ENCODE measurements at regions not wholly inside any gene's neighbourhood (a gene's known extent, or its start where the extent isn't known, plus 50 kb on each side); places are given as distances from the start of the nearest gene placed in this dataset.
A peak's percentile ranks its signal among the peaks of the same experiment; 100 is the strongest.
"Not testable (repeated sequence)": the region's sequence is repeated elsewhere in the genome, so short reads cannot be mapped to it uniquely, and the experiment has no call there.

DNA sequence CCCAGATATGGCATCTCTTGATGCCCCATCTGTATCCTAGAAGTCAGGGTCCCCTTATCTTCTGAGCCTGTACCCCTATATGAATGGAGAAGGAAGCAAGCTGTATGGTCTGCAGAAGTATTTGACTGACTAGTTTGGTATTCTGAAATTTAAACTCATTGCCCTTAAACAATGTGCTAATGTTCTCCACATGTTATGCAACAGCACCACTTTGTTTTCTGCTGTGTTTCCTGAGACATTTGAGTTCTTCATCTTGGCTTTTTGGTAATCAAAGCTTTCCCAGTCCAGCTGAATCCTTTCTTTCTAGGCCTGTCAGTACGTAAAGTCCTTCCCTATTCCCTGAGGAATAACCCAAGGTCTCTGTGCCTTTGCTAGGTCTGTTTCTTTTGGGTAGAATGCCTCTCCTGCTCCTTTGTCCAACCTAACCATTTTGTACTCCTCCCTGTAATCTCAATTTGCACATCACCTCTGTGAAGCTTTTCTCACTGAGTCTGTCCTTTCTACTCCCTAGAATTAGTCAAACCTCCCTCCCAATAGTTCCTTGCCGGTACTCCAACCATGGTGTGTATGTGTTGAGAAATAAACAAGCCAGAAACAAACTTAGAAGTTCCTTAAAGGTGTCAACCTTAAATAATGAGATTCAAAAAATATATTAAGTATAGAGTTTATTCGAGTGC, 72.1 kb upstream of the HSPB3 start:
- H3K4me3 ChIP-seq (ENCODE audit: low read depth in 1 of 3, low read length in 3 of 3) = no peak overlapping the region
- peaks cover 0 to 2% of the 10 kb centered on the region in 2 donors for H3K9me3 ChIP-seq (ENCODE audit: control insufficient read depth in 2 of 2, insufficient read depth in 1 of 2, low read depth in 1 of 2, low read length in 1 of 2)
- H3K36me3 ChIP-seq (ENCODE audit: control insufficient read depth in 3 of 3, insufficient read depth in 2 of 3, low read depth in 1 of 3, low read length in 3 of 3) = no peaks in the 10 kb centered on the region
- no peak for FAIRE-seq
- peak overlapping the region in 1 of 3 donors; percentile 69 for H3K27ac ChIP-seq (ENCODE audit: low read depth in 1 of 3, low read length in 2 of 3)
- H3K27me3 ChIP-seq (ENCODE audit: control insufficient read depth in 3 of 3, insufficient read depth in 3 of 3, low read length in 3 of 3) = no peaks in the 10 kb centered on the region
- WGBS, 3 donors = 36 to 53% (median 50%) methylated on average over 3 of the region's 3 CpGs
- H3K4me1 ChIP-seq (ENCODE audit: control insufficient read depth in 3 of 3, insufficient read depth in 2 of 3, low read depth in 1 of 3, low read length in 2 of 3) = peaks cover 2 to 39% (median 3%) of the 10 kb centered on the region in 3 donors
- DNase-seq = no peak

DNA sequence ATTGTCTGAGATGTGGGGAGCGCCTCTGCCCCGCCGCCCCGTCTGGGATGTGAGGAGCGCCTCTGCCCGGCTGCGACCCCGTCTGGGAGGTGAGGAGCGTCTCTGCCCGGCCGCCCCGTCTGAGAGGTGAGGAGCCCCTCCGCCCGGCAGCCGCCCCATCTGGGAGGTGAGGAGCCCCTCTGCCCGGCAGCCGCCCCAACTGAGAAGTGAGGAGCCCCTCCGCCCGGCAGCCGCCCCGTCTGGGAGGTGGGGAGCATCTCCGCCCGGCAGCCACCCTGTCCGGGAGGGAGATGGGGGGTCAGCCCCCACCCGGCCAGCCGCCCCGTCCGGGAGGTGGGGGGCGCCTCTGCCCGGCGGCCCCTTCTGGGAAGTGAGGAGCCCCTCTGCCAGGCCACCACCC, 70.9 kb upstream of the ARL15 start:
- H3K9me3 ChIP-seq (ENCODE audit: control insufficient read depth in 2 of 2, insufficient read depth in 1 of 2, low read depth in 1 of 2, low read length in 1 of 2); H3K4me3 ChIP-seq (ENCODE audit: low read depth in 1 of 3, low read length in 3 of 3); H3K27ac ChIP-seq (ENCODE audit: low read depth in 1 of 3, low read length in 2 of 3); FAIRE-seq; H3K36me3 ChIP-seq (ENCODE audit: control insufficient read depth in 3 of 3, insufficient read depth in 2 of 3, low read depth in 1 of 3, low read length in 3 of 3); DNase-seq; H3K27me3 ChIP-seq (ENCODE audit: control insufficient read depth in 3 of 3, insufficient read depth in 3 of 3, low read length in 3 of 3): not testable (repeated sequence)
- WGBS, 3 donors = 91 to 97% (median 94%) methylated on average over 16 to 27 of the region's 31 CpGs
- peaks cover 2 to 30% (median 3%) of the 10 kb centered on the region in 3 donors for H3K4me1 ChIP-seq (ENCODE audit: control insufficient read depth in 3 of 3, insufficient read depth in 2 of 3, low read depth in 1 of 3, low read length in 2 of 3)

DNA sequence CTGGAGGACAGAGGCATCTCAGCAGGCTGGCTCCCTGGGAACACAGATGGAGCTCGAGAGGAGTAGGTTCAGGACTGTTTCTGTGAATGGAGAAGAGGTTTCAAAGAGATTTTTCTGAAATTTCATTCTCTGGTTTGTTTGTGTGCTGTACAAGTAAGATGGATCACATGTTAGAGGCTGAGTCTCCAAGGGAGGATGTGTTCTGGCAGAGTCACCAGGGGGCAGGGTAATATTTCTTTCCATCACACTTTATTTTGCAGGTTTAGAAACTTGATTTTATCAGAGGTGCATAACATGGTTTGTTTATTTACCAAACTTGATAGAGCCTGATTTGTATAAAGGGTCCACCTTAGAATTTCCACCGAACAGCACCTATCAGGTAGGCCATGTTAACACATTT, 69.2 kb upstream of the ARL15 start:
- Histone ChIP-seq H3K36me3 (ENCODE audit: control insufficient read depth in 3 of 3, insufficient read depth in 2 of 3, low read depth in 1 of 3, low read length in 3 of 3) (no peaks in the 10 kb centered on the region), H3K27ac (ENCODE audit: low read depth in 1 of 3, low read length in 2 of 3) (no peak overlapping the region), H3K4me3 (ENCODE audit: low read depth in 1 of 3, low read length in 3 of 3) (no peak overlapping the region), H3K27me3 (ENCODE audit: control insufficient read depth in 3 of 3, insufficient read depth in 3 of 3, low read length in 3 of 3) (no peaks in the 10 kb centered on the region), H3K9me3 (ENCODE audit: control insufficient read depth in 2 of 2, insufficient read depth in 1 of 2, low read depth in 1 of 2, low read length in 1 of 2) (peaks cover 0 to 7% of the 10 kb centered on the region in 2 donors), H3K4me1 (ENCODE audit: control insufficient read depth in 3 of 3, insufficient read depth in 2 of 3, low read depth in 1 of 3, low read length in 2 of 3) (peaks cover 2 to 13% (median 3%) of the 10 kb centered on the region in 3 donors)
- DNase-seq = no peak
- no peak for FAIRE-seq
- WGBS, 3 donors = 76 to 84% (median 82%) methylated on average over 2 of the region's 2 CpGs

DNA sequence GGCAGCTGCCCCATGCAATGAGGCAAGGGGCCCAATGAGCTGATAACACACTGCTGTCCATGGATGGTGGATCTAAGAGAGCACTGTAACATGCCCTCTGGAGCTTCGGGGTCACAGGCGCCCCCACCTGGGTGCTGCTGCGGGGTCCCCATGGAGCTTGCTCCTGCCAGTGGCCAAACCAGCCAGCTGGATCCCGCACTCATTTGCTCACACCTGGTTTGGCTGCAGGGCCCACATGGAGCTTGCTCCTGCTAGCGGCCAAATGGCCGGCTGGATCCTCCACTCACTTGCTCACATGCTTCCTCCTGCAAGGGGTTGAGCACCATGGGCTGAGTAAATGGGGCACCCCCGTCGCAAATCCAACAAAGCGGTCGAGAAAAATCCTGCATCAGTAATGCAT, 68.3 kb upstream of the ARL15 start:
- H3K9me3 ChIP-seq (ENCODE audit: control insufficient read depth in 2 of 2, insufficient read depth in 1 of 2, low read depth in 1 of 2, low read length in 1 of 2) = peaks cover 0 to 7% of the 10 kb centered on the region in 2 donors
- H3K36me3 ChIP-seq (ENCODE audit: control insufficient read depth in 3 of 3, insufficient read depth in 2 of 3, low read depth in 1 of 3, low read length in 3 of 3) = no peaks in the 10 kb centered on the region
- no peak overlapping the region for H3K4me3 ChIP-seq (ENCODE audit: low read depth in 1 of 3, low read length in 3 of 3)
- peaks cover 0 to 7% (median 3%) of the 10 kb centered on the region in 3 donors for H3K4me1 ChIP-seq (ENCODE audit: control insufficient read depth in 3 of 3, insufficient read depth in 2 of 3, low read depth in 1 of 3, low read length in 2 of 3)
- H3K27ac ChIP-seq (ENCODE audit: low read depth in 1 of 3, low read length in 2 of 3) = no peak overlapping the region
- no peak for FAIRE-seq
- H3K27me3 ChIP-seq (ENCODE audit: control insufficient read depth in 3 of 3, insufficient read depth in 3 of 3, low read length in 3 of 3) = no peaks in the 10 kb centered on the region
- WGBS, 3 donors = 95 to 98% (median 96%) methylated on average over 10 of the region's 10 CpGs
- no peak for DNase-seq

DNA sequence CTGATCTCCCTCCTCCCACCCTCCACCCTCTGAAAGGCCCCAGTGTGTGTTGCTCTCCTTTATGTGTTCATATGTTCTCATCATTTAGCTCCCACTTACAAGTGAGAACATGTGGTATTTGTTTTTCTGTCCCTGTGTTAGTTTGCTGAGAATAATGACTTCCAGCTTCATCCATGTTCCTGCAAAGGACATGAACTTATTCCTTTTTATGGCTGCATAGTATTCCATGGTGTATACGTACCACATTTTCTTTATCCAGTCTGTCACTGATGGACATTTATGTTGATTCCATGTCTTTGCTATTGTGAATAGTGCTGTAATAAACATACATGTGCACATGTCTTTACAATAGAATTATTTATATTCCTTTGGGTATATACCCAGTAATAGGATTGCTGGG, 67.0 kb upstream of the ARL15 start:
- H3K4me1 ChIP-seq (ENCODE audit: control insufficient read depth in 3 of 3, insufficient read depth in 2 of 3, low read depth in 1 of 3, low read length in 2 of 3); DNase-seq; FAIRE-seq; H3K27ac ChIP-seq (ENCODE audit: low read depth in 1 of 3, low read length in 2 of 3); H3K27me3 ChIP-seq (ENCODE audit: control insufficient read depth in 3 of 3, insufficient read depth in 3 of 3, low read length in 3 of 3); H3K9me3 ChIP-seq (ENCODE audit: control insufficient read depth in 2 of 2, insufficient read depth in 1 of 2, low read depth in 1 of 2, low read length in 1 of 2); H3K4me3 ChIP-seq (ENCODE audit: low read depth in 1 of 3, low read length in 3 of 3); H3K36me3 ChIP-seq (ENCODE audit: control insufficient read depth in 3 of 3, insufficient read depth in 2 of 3, low read depth in 1 of 3, low read length in 3 of 3): not testable (repeated sequence)
- WGBS, 3 donors = 97 to 100% (median 98%) methylated on average over 1 of the region's 1 CpG

DNA sequence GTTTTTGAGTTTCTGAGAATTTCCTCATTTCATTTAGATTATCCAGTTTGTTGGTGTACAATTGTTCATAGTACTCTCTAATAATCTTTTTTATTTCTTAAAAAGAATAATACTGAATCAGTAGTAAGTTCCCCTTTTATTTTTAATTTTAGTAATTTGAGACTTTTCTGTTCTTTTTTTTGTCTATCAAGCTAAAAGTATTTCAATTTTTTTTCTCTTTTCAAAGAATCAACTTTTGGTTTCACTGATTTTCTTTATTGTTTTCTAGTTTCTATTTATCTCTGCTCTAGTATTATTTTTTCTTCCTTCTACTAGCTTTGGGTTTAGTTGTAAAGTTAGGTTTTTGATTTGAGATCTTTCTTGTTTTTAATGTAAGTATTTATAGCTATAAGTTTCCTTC, 60.6 kb upstream of the ARL15 start:
- H3K27ac ChIP-seq (ENCODE audit: low read depth in 1 of 3, low read length in 2 of 3) = no peak overlapping the region
- no peaks in the 10 kb centered on the region for H3K9me3 ChIP-seq (ENCODE audit: control insufficient read depth in 2 of 2, insufficient read depth in 1 of 2, low read depth in 1 of 2, low read length in 1 of 2)
- H3K4me3 ChIP-seq (ENCODE audit: low read depth in 1 of 3, low read length in 3 of 3) = no peak overlapping the region
- FAIRE-seq (no peak), DNase-seq (no peak)
- no peaks in the 10 kb centered on the region for H3K36me3 ChIP-seq (ENCODE audit: control insufficient read depth in 3 of 3, insufficient read depth in 2 of 3, low read depth in 1 of 3, low read length in 3 of 3)
- peaks cover 0 to 7% (median 0%) of the 10 kb centered on the region in 3 donors for H3K4me1 ChIP-seq (ENCODE audit: control insufficient read depth in 3 of 3, insufficient read depth in 2 of 3, low read depth in 1 of 3, low read length in 2 of 3)
- H3K27me3 ChIP-seq (ENCODE audit: control insufficient read depth in 3 of 3, insufficient read depth in 3 of 3, low read length in 3 of 3) = no peaks in the 10 kb centered on the region

DNA sequence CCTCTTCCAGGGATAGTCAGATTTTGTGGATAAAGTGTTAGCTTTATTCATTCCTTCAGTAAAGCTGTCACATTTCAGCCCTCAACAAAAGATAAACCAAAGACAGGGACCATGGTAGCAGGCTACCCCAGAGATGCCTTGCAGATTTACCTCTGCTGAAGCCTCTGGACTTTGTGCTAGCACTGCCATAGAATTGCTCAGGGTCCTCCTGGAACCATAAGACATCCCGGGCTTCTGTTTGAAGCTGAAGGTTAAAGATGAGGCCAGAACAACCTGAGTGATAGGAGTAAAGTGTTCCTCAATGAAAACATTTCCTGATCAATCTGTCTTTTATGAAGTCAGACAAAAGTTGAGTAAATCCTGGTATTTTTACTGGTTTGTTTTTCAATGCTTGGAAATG, 57.5 kb upstream of the ARL15 start:
- WGBS, 3 donors = 30 to 66% (median 41%) methylated on average over 1 of the region's 1 CpG
- DNase-seq (peak in 1 of 2 donors; percentile 47), FAIRE-seq (no peak)
- no peaks in the 10 kb centered on the region for H3K27me3 ChIP-seq (ENCODE audit: control insufficient read depth in 3 of 3, insufficient read depth in 3 of 3, low read length in 3 of 3)
- no peak overlapping the region for H3K4me3 ChIP-seq (ENCODE audit: low read depth in 1 of 3, low read length in 3 of 3)
- H3K4me1 ChIP-seq (ENCODE audit: control insufficient read depth in 3 of 3, insufficient read depth in 2 of 3, low read depth in 1 of 3, low read length in 2 of 3) = peaks cover 0 to 11% (median 0%) of the 10 kb centered on the region in 3 donors
- no peaks in the 10 kb centered on the region for H3K9me3 ChIP-seq (ENCODE audit: control insufficient read depth in 2 of 2, insufficient read depth in 1 of 2, low read depth in 1 of 2, low read length in 1 of 2)
- H3K36me3 ChIP-seq (ENCODE audit: control insufficient read depth in 3 of 3, insufficient read depth in 2 of 3, low read depth in 1 of 3, low read length in 3 of 3) = no peaks in the 10 kb centered on the region
- peak overlapping the region in 1 of 3 donors; percentile 5 for H3K27ac ChIP-seq (ENCODE audit: low read depth in 1 of 3, low read length in 2 of 3)

DNA sequence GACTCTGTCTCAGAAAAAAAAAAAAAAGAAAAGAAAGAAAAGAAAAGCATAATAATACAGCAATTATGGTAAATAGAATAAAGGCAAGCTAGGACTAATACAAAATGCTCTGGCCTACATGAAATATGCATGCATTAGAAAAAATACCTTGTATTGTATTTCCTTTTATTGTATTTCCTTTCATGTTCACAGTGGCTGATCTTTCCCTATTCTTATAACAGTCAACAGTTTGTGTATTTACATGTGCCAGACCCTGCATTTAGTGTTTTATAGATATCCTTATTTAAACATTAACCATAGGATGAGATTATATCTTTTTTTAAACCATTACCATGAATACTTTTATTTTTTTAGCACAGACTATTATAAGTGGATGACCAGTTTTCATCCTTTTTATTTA, 56.3 kb upstream of the ARL15 start:
- Histone ChIP-seq H3K27me3 (ENCODE audit: control insufficient read depth in 3 of 3, insufficient read depth in 3 of 3, low read length in 3 of 3) (no peaks in the 10 kb centered on the region), H3K27ac (ENCODE audit: low read depth in 1 of 3, low read length in 2 of 3) (peak overlapping the region in 1 of 3 donors; percentile 4), H3K4me3 (ENCODE audit: low read depth in 1 of 3, low read length in 3 of 3) (no peak overlapping the region), H3K9me3 (ENCODE audit: control insufficient read depth in 2 of 2, insufficient read depth in 1 of 2, low read depth in 1 of 2, low read length in 1 of 2) (no peaks in the 10 kb centered on the region), H3K4me1 (ENCODE audit: control insufficient read depth in 3 of 3, insufficient read depth in 2 of 3, low read depth in 1 of 3, low read length in 2 of 3) (peaks cover 0 to 19% (median 1%) of the 10 kb centered on the region in 3 donors), H3K36me3 (ENCODE audit: control insufficient read depth in 3 of 3, insufficient read depth in 2 of 3, low read depth in 1 of 3, low read length in 3 of 3) (no peaks in the 10 kb centered on the region)
- DNase-seq = no peak
- FAIRE-seq = no peak

DNA sequence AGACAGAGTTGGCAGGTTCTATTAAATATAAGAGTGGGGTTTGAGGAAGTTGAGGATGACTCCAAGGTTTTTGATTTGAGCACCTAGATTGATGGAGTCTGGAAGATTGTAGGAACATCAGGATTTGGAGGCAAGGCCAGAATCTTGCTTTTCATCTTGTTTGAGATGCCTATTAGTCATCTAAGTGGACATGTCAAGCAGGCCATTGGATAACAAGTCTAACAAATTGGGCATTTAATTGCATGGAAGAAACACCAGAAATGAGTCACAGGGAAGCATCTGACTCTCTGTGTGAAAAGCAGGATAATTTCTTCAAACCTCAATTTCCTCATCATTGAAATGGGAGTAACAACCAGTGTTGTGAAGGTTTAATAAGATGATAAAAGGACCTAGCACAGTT, 53.3 kb upstream of the ARL15 start:
- Histone ChIP-seq H3K4me3 (ENCODE audit: low read depth in 1 of 3, low read length in 3 of 3) (no peak overlapping the region), H3K9me3 (ENCODE audit: control insufficient read depth in 2 of 2, insufficient read depth in 1 of 2, low read depth in 1 of 2, low read length in 1 of 2) (no peaks in the 10 kb centered on the region), H3K36me3 (ENCODE audit: control insufficient read depth in 3 of 3, insufficient read depth in 2 of 3, low read depth in 1 of 3, low read length in 3 of 3) (no peaks in the 10 kb centered on the region), H3K27me3 (ENCODE audit: control insufficient read depth in 3 of 3, insufficient read depth in 3 of 3, low read length in 3 of 3) (no peaks in the 10 kb centered on the region), H3K4me1 (ENCODE audit: control insufficient read depth in 3 of 3, insufficient read depth in 2 of 3, low read depth in 1 of 3, low read length in 2 of 3) (peaks cover 0 to 39% (median 3%) of the 10 kb centered on the region in 3 donors), H3K27ac (ENCODE audit: low read depth in 1 of 3, low read length in 2 of 3) (no peak overlapping the region)
- FAIRE-seq (no peak), DNase-seq (no peak)

All from small intestine (tissue), 7 donors.